ENCODE measurements at regions not wholly inside any gene's neighbourhood (a gene's known extent, or its start where the extent isn't known, plus 50 kb on each side); places are given as distances from the start of the nearest gene placed in this dataset.

GRCh38 chr14:98130691-98131090 is 1141.3 kb downstream of the BCL11B start:
- no peaks in the 10 kb centered on the region for H3K36me3 ChIP-seq (ENCODE audit: insufficient read depth, low read length)
- no peak overlapping the region for H3K4me2 ChIP-seq (ENCODE audit: low read length)
- H3K9ac ChIP-seq (ENCODE audit: low read depth, low read length), result no peak overlapping the region
- H3K9me3 ChIP-seq (replicated peaks; ENCODE audit: low read length), result peaks cover 13% of the 10 kb centered on the region
- no peaks in the 10 kb centered on the region for H3K27me3 ChIP-seq (ENCODE audit: control insufficient read depth, insufficient read depth, low read length)
- no peaks in the 10 kb centered on the region for H3K4me1 ChIP-seq (ENCODE audit: control insufficient read depth, insufficient read depth, low read length)
- no peak overlapping the region for H3K4me3 ChIP-seq (ENCODE audit: low read length)

- H3K9ac ChIP-seq (ENCODE audit: low read depth, low read length), result no peak overlapping the region
- peaks cover 8% of the 10 kb centered on the region for H3K9me3 ChIP-seq (replicated peaks; ENCODE audit: low read length)
- H3K36me3 ChIP-seq (ENCODE audit: insufficient read depth, low read length), result no peaks in the 10 kb centered on the region
- H3K27me3 ChIP-seq (ENCODE audit: control insufficient read depth, insufficient read depth, low read length), result no peaks in the 10 kb centered on the region
- H3K4me1 ChIP-seq (ENCODE audit: control insufficient read depth, insufficient read depth, low read length), result no peaks in the 10 kb centered on the region
- no peak overlapping the region for H3K4me2 ChIP-seq (ENCODE audit: low read length)
- no peak overlapping the region for H3K4me3 ChIP-seq (ENCODE audit: low read length)
These were observed 1140.6 kb downstream of the BCL11B start for GRCh38 chr14:98131406-98131805.

- no peak overlapping the region for H3K4me3 ChIP-seq (ENCODE audit: low read length)
- no peaks in the 10 kb centered on the region for H3K27me3 ChIP-seq (ENCODE audit: control insufficient read depth, insufficient read depth, low read length)
- H3K4me1 ChIP-seq (ENCODE audit: control insufficient read depth, insufficient read depth, low read length), result no peaks in the 10 kb centered on the region
- no peak overlapping the region for H3K9ac ChIP-seq (ENCODE audit: low read depth, low read length)
- peaks cover 6% of the 10 kb centered on the region for H3K9me3 ChIP-seq (replicated peaks; ENCODE audit: low read length)
- no peaks in the 10 kb centered on the region for H3K36me3 ChIP-seq (ENCODE audit: insufficient read depth, low read length)
- no peak overlapping the region for H3K4me2 ChIP-seq (ENCODE audit: low read length)
These were observed 1138.2 kb downstream of the BCL11B start for GRCh38 chr14:98133806-98134205.

GRCh38 chr14:98136012-98136789 is 1135.8 kb downstream of the BCL11B start:
- H3K4me3 ChIP-seq (ENCODE audit: low read length), result no peak overlapping the region
- no peaks in the 10 kb centered on the region for H3K36me3 ChIP-seq (ENCODE audit: insufficient read depth, low read length)
- H3K9me3 ChIP-seq (replicated peaks; ENCODE audit: low read length), result peaks cover 6% of the 10 kb centered on the region
- H3K27me3 ChIP-seq (ENCODE audit: control insufficient read depth, insufficient read depth, low read length), result no peaks in the 10 kb centered on the region
- H3K4me1 ChIP-seq (ENCODE audit: control insufficient read depth, insufficient read depth, low read length), result no peaks in the 10 kb centered on the region
- H3K4me2 ChIP-seq (ENCODE audit: low read length), result no peak overlapping the region
- H3K9ac ChIP-seq (ENCODE audit: low read depth, low read length), result no peak overlapping the region

GRCh38 chr14:98137131-98138025 is 1134.6 kb downstream of the BCL11B start:
- peaks cover 6% of the 10 kb centered on the region for H3K9me3 ChIP-seq (replicated peaks; ENCODE audit: low read length)
- no peaks in the 10 kb centered on the region for H3K27me3 ChIP-seq (ENCODE audit: control insufficient read depth, insufficient read depth, low read length)
- no peak overlapping the region for H3K4me3 ChIP-seq (ENCODE audit: low read length)

GRCh38 chr14:98138666-98139065 is 1133.3 kb downstream of the BCL11B start:
- no peak overlapping the region for H3K9ac ChIP-seq (ENCODE audit: low read depth, low read length)
- H3K27me3 ChIP-seq (ENCODE audit: control insufficient read depth, insufficient read depth, low read length), result no peaks in the 10 kb centered on the region
- no peaks in the 10 kb centered on the region for H3K4me1 ChIP-seq (ENCODE audit: control insufficient read depth, insufficient read depth, low read length)
- H3K36me3 ChIP-seq (ENCODE audit: insufficient read depth, low read length), result no peaks in the 10 kb centered on the region
- H3K4me3 ChIP-seq (ENCODE audit: low read length), result no peak overlapping the region
- H3K4me2 ChIP-seq (ENCODE audit: low read length), result no peak overlapping the region
- no peaks in the 10 kb centered on the region for H3K9me3 ChIP-seq (replicated peaks; ENCODE audit: low read length)

More at GRCh38 chr14:98137131-98138025, 1134.6 kb downstream of the BCL11B start:
- Histone ChIP-seq H3K9ac (ENCODE audit: low read depth, low read length) (no peak overlapping the region), H3K4me2 (ENCODE audit: low read length) (no peak overlapping the region), H3K36me3 (ENCODE audit: insufficient read depth, low read length) (no peaks in the 10 kb centered on the region), H3K4me1 (ENCODE audit: control insufficient read depth, insufficient read depth, low read length) (no peaks in the 10 kb centered on the region)

GRCh38 chr14:98140862-98141530 is 1131.0 kb downstream of the BCL11B start:
- H3K4me1 ChIP-seq (ENCODE audit: control insufficient read depth, insufficient read depth, low read length), result no peaks in the 10 kb centered on the region
- no peak overlapping the region for H3K4me3 ChIP-seq (ENCODE audit: low read length)
- H3K27me3 ChIP-seq (ENCODE audit: control insufficient read depth, insufficient read depth, low read length), result no peaks in the 10 kb centered on the region
- no peaks in the 10 kb centered on the region for H3K36me3 ChIP-seq (ENCODE audit: insufficient read depth, low read length)
- H3K4me2 ChIP-seq (ENCODE audit: low read length), result no peak overlapping the region
- no peak overlapping the region for H3K9ac ChIP-seq (ENCODE audit: low read depth, low read length)
- no peaks in the 10 kb centered on the region for H3K9me3 ChIP-seq (replicated peaks; ENCODE audit: low read length)

GRCh38 chr14:98143566-98143965 is 1128.4 kb downstream of the BCL11B start:
- H3K9ac ChIP-seq (ENCODE audit: low read depth, low read length), result no peak overlapping the region
- no peaks in the 10 kb centered on the region for H3K27me3 ChIP-seq (ENCODE audit: control insufficient read depth, insufficient read depth, low read length)
- H3K4me3 ChIP-seq (ENCODE audit: low read length), result no peak overlapping the region
- H3K4me2 ChIP-seq (ENCODE audit: low read length), result no peak overlapping the region
- no peaks in the 10 kb centered on the region for H3K4me1 ChIP-seq (ENCODE audit: control insufficient read depth, insufficient read depth, low read length)
- H3K9me3 ChIP-seq (replicated peaks; ENCODE audit: low read length), result peaks cover 4% of the 10 kb centered on the region
- no peaks in the 10 kb centered on the region for H3K36me3 ChIP-seq (ENCODE audit: insufficient read depth, low read length)

GRCh38 chr14:98144964-98145363 is 1127.0 kb downstream of the BCL11B start:
- H3K9me3 ChIP-seq (replicated peaks; ENCODE audit: low read length), result peaks cover 4% of the 10 kb centered on the region
- H3K9ac ChIP-seq (ENCODE audit: low read depth, low read length), result no peak overlapping the region
- no peak overlapping the region for H3K4me2 ChIP-seq (ENCODE audit: low read length)
- H3K27me3 ChIP-seq (ENCODE audit: control insufficient read depth, insufficient read depth, low read length), result no peaks in the 10 kb centered on the region
- no peaks in the 10 kb centered on the region for H3K36me3 ChIP-seq (ENCODE audit: insufficient read depth, low read length)
- no peak overlapping the region for H3K4me3 ChIP-seq (ENCODE audit: low read length)
- H3K4me1 ChIP-seq (ENCODE audit: control insufficient read depth, insufficient read depth, low read length), result no peaks in the 10 kb centered on the region

GRCh38 chr14:98146416-98146815 is 1125.6 kb downstream of the BCL11B start:
- H3K4me1 ChIP-seq (ENCODE audit: control insufficient read depth, insufficient read depth, low read length), result no peaks in the 10 kb centered on the region
- H3K27me3 ChIP-seq (ENCODE audit: control insufficient read depth, insufficient read depth, low read length), result no peaks in the 10 kb centered on the region
- H3K4me2 ChIP-seq (ENCODE audit: low read length), result no peak overlapping the region
- H3K4me3 ChIP-seq (ENCODE audit: low read length), result no peak overlapping the region
- H3K36me3 ChIP-seq (ENCODE audit: insufficient read depth, low read length), result no peaks in the 10 kb centered on the region
- peaks cover 4% of the 10 kb centered on the region for H3K9me3 ChIP-seq (replicated peaks; ENCODE audit: low read length)
- H3K9ac ChIP-seq (ENCODE audit: low read depth, low read length), result no peak overlapping the region

- Histone ChIP-seq H3K9ac (ENCODE audit: low read depth, low read length) (no peak overlapping the region), H3K4me2 (ENCODE audit: low read length) (no peak overlapping the region)
These were observed 1117.7 kb downstream of the BCL11B start for GRCh38 chr14:98154254-98154653.

More at GRCh38 chr14:98154254-98154653, 1117.7 kb downstream of the BCL11B start:
- Histone ChIP-seq H3K4me3 (ENCODE audit: low read length) (no peak overlapping the region), H3K4me1 (ENCODE audit: control insufficient read depth, insufficient read depth, low read length) (no peaks in the 10 kb centered on the region), H3K9me3 (replicated peaks; ENCODE audit: low read length) (no peaks in the 10 kb centered on the region), H3K27me3 (ENCODE audit: control insufficient read depth, insufficient read depth, low read length) (no peaks in the 10 kb centered on the region), H3K36me3 (ENCODE audit: insufficient read depth, low read length) (no peaks in the 10 kb centered on the region)

Measured in skeletal muscle satellite cell (primary cell).